DOHH2 (cell line): ENCODE measurements at regions not wholly inside any gene's neighbourhood (a gene's known extent, or its start where the extent isn't known, plus 50 kb on each side); places are given as distances from the start of the nearest gene placed in this dataset.

Experiments
- H3F3A ChIP-seq: fragments of 200-600 bp; sonication (generic), shearing (Covaris generic); 2 replicates; pipeline ENCODE4 v1.6.0; 2016; ENCODE audit warnings: antibody characterized with exemption, mild to moderate bottlenecking; ENCODE audit not compliant: control insufficient read depth, insufficient read depth
- H3K27ac ChIP-seq: fragments of 200-600 bp; sonication (generic); 2 replicates; pipeline ENCODE4 v1.5.1; 2014; ENCODE audit warnings: low read depth, mild to moderate bottlenecking, low read length, moderate library complexity
- H3K27me3 ChIP-seq: fragments of 200-600 bp; sonication (generic); 2 replicates; pipeline ENCODE4 v1.6.1; 2014; ENCODE audit warnings: mild to moderate bottlenecking, low read length, mixed read lengths; ENCODE audit not compliant: control insufficient read depth
- H3K36me3 ChIP-seq: fragments of 200-600 bp; sonication (generic); 2 replicates; pipeline ENCODE4 v1.6.1; 2014; ENCODE audit warnings: mild to moderate bottlenecking, low read length, moderate library complexity, mixed read lengths; ENCODE audit not compliant: control insufficient read depth
- H3K4me1 ChIP-seq: fragments of 200-600 bp; sonication (generic); 2 replicates; pipeline ENCODE4 v1.6.1; 2014; ENCODE audit warnings: mild to moderate bottlenecking, low read length, mixed read lengths; ENCODE audit not compliant: control insufficient read depth
- H3K4me2 ChIP-seq: fragments of 200-600 bp; sonication (generic); 2 replicates; pipeline ENCODE4 v1.6.0; 2014; ENCODE audit warnings: mild to moderate bottlenecking, low read length, moderate library complexity
- H3K4me3 ChIP-seq: fragments of 200-600 bp; sonication (generic); 2 replicates; pipeline ENCODE4 v1.5.1; 2014; ENCODE audit warnings: mild to moderate bottlenecking, low read length, mixed read lengths
- H3K79me2 ChIP-seq: fragments of 200-600 bp; sonication (generic); 2 replicates; pipeline ENCODE4 v1.6.1; 2014; ENCODE audit warnings: mild to moderate bottlenecking, low read length, mixed read lengths; ENCODE audit not compliant: control insufficient read depth
- H3K9me2 ChIP-seq: fragments of 200-600 bp; sonication (generic); replicated peaks from 2 replicates; pipeline ENCODE4 v1.6.1; 2014; ENCODE audit warnings: mild to moderate bottlenecking, low read length, mixed read lengths; ENCODE audit not compliant: control insufficient read depth
- H3K9me3 ChIP-seq: fragments of 200-600 bp; sonication (generic); 2 replicates; pipeline ENCODE4 v1.6.1; 2014; ENCODE audit warnings: antibody characterized with exemption, low read length, mixed read lengths; ENCODE audit not compliant: control insufficient read depth, insufficient read depth
- H4K20me1 ChIP-seq: fragments of 200-600 bp; sonication (generic); 2 replicates; pipeline ENCODE4 v1.6.0; 2014; ENCODE audit warnings: low read depth, mild to moderate bottlenecking, antibody characterized with exemption, low read length, moderate library complexity; ENCODE audit not compliant: control insufficient read depth, insufficient read depth
- EZH2phosphoT487 ChIP-seq: fragments of 200-600 bp; sonication (generic); IDR thresholded peaks from 2 replicates; pipeline ENCODE4 v1.6.1; 2017; ENCODE audit warnings: borderline replicate concordance, mild to moderate bottlenecking, antibody characterized with exemption, low read length, moderate library complexity, mixed read lengths
- TF ChIP-seq, protein P1 (sequence below): fragments of 200-600 bp; sonication (generic); IDR thresholded peaks from one replicate; pipeline ENCODE4 v1.5.1; 2014; ENCODE audit warnings: antibody characterized with exemption, mild to moderate bottlenecking, low read depth, low read length; ENCODE audit not compliant: poor library complexity, severe bottlenecking

DNA sequence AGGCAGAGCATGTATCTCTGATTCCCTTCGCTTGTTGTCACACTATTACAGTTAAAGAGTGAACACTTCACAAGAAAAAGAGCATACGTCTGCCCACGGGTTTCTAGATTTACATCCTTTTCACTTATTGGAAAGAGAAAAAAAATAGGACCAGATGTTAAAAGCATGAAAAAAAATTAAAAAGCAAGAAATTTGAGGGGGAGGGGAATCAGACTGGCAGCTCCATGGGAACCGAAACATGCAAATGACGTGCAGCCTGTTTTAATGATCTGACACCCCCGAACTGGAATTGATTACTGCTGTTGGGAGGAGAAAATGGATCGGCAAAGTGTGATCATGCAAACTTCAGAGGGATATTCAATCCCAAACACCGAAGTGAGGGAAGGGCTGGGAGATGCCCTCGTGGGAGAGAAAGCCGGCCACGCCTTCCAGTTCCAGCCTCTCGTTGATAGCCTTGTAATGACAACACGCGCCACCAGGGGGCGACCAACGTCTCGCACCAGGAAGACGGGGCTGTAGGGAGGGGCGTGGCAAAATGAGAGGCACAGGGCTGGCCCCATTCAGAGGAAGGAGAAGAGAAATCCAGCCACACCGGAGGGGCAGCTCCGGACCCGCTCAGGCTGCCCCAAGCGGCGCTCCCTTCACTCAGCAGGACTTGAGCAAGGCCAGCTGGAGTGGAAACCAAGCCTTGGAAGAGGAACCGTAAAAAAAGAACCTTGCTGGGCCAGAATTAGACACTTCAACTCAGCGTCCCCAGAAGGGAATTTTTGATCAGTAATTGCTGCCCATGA is 53.8 kb upstream of the SYT13 start:
- H3F3A ChIP-seq: no peaks in the 10 kb centered on the region
- H3K36me3 ChIP-seq: no peaks in the 10 kb centered on the region
- H4K20me1 ChIP-seq: no peaks in the 10 kb centered on the region
- no peaks in the 10 kb centered on the region for H3K9me2 ChIP-seq
- H3K27ac ChIP-seq: no peak overlapping the region
- TF ChIP-seq, protein P1, sequence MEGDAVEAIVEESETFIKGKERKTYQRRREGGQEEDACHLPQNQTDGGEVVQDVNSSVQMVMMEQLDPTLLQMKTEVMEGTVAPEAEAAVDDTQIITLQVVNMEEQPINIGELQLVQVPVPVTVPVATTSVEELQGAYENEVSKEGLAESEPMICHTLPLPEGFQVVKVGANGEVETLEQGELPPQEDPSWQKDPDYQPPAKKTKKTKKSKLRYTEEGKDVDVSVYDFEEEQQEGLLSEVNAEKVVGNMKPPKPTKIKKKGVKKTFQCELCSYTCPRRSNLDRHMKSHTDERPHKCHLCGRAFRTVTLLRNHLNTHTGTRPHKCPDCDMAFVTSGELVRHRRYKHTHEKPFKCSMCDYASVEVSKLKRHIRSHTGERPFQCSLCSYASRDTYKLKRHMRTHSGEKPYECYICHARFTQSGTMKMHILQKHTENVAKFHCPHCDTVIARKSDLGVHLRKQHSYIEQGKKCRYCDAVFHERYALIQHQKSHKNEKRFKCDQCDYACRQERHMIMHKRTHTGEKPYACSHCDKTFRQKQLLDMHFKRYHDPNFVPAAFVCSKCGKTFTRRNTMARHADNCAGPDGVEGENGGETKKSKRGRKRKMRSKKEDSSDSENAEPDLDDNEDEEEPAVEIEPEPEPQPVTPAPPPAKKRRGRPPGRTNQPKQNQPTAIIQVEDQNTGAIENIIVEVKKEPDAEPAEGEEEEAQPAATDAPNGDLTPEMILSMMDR: peak; percentile 86
- TF ChIP-seq EZH2phosphoT487: no peak
- H3K9me3 ChIP-seq: no peaks in the 10 kb centered on the region
- peaks cover 24% of the 10 kb centered on the region for H3K27me3 ChIP-seq
- no peaks in the 10 kb centered on the region for H3K79me2 ChIP-seq
- peak overlapping the region; percentile 68 for H3K4me3 ChIP-seq
- peaks cover 33% of the 10 kb centered on the region for H3K4me1 ChIP-seq
- H3K4me2 ChIP-seq: peak overlapping the region; percentile 66

DNA sequence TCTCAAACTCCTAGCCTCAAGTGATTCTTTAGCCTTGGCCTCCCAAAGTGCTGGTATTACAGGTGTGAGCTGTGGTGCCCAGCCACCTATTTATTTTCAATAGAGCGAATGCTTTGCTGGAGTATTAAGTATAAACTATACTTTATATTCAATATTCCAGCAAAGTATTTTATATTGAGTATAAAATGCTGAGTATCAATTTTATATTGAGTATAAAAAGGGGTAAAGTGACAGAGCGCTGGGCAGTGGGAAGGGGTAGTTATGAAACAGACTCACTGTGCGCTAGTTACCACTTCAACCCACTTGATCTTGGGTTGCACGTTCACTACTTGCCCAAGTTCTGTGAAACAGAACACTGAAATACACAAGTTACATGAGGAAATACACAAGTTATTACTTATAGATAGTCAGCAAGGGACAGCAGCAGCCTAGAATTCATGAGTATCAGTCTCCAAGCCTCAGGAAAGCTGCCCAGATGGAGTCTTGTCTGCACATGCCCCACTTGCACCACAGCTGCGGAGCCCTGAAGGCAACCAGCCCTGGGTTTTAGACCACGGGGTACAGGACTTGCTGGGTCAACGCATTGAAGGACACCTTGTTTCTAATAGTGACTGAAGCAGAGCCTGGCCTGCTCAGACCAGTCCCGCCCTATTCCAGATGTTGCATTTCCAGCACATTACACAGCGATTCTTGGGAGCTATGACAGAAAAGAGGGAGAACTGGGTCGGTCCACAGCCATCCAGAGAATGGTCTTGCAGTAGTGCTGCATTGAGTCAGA is 51.6 kb upstream of the SYT13 start:
- no peak overlapping the region for H3K27ac ChIP-seq
- no peak for TF ChIP-seq EZH2phosphoT487
- TF ChIP-seq, protein P1: no peak
- peaks cover 7% of the 10 kb centered on the region; the same call in 1 of the 2 replicates for H3K27me3 ChIP-seq
- peaks cover 45% of the 10 kb centered on the region for H3K4me1 ChIP-seq
- H3K36me3 ChIP-seq: no peaks in the 10 kb centered on the region
- no peaks in the 10 kb centered on the region for H4K20me1 ChIP-seq
- H3K79me2 ChIP-seq: no peaks in the 10 kb centered on the region
- no peaks in the 10 kb centered on the region for H3F3A ChIP-seq
- H3K4me3 ChIP-seq: no peak overlapping the region
- H3K9me3 ChIP-seq: no peaks in the 10 kb centered on the region
- no peaks in the 10 kb centered on the region for H3K9me2 ChIP-seq
- H3K4me2 ChIP-seq: no peak overlapping the region

DNA sequence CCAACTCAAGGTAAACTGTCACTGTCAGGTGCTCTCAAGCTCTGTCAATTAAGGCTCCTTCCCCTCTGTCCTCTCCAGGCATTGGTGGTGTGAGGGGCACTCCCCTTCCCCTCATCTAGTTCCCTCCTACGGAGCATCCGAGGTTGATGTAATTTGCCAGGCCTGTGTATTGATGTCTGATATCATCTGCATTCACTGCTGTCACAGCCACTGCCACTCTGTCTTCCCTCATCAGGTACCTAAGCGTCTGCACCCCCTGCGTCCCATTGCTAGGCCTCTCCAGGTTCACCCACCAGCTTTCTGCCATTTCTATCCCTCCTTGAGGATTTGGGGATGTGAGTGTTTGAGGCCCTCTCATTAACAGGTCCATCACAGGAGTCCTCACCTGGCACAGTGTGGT is 50.0 kb upstream of the SYT13 start:
- H4K20me1 ChIP-seq: no peaks in the 10 kb centered on the region
- TF ChIP-seq, protein P1: no peak
- no peak for TF ChIP-seq EZH2phosphoT487
- H3K27me3 ChIP-seq: no peaks in the 10 kb centered on the region
- H3K79me2 ChIP-seq: no peaks in the 10 kb centered on the region
- no peaks in the 10 kb centered on the region for H3F3A ChIP-seq
- no peaks in the 10 kb centered on the region for H3K9me3 ChIP-seq
- peak overlapping the region; percentile 5; the same call in 1 of the 2 replicates for H3K4me2 ChIP-seq
- no peak overlapping the region for H3K27ac ChIP-seq
- H3K4me1 ChIP-seq: peaks cover 48% of the 10 kb centered on the region
- H3K4me3 ChIP-seq: no peak overlapping the region
- H3K9me2 ChIP-seq: no peaks in the 10 kb centered on the region
- no peaks in the 10 kb centered on the region for H3K36me3 ChIP-seq
